ENCODE measurements at regions not wholly inside any gene's neighbourhood (a gene's known extent, or its start where the extent isn't known, plus 50 kb on each side); places are given as distances from the start of the nearest gene placed in this dataset.

DNA sequence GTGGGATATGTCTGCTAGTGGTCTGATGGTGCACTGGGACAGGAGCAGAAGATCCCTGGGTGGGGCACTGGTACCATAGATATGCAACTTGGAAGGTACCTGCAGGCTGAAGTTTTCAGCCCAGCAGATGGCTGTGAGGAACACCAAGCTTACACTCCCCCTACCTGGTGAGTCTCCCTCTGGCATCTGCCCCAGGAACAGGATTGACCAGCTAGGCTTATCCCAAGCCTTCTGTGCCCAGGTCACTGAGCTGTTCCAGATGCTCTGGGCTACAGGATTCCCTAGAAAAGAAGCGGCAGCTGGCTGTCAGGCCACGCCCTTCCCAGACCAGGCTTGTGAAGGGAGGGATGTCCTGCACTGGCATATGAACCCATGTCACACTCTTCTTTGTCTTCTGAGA, 1130.0 kb downstream of the NAALADL2 start:
- TF ChIP-seq, protein P1, sequence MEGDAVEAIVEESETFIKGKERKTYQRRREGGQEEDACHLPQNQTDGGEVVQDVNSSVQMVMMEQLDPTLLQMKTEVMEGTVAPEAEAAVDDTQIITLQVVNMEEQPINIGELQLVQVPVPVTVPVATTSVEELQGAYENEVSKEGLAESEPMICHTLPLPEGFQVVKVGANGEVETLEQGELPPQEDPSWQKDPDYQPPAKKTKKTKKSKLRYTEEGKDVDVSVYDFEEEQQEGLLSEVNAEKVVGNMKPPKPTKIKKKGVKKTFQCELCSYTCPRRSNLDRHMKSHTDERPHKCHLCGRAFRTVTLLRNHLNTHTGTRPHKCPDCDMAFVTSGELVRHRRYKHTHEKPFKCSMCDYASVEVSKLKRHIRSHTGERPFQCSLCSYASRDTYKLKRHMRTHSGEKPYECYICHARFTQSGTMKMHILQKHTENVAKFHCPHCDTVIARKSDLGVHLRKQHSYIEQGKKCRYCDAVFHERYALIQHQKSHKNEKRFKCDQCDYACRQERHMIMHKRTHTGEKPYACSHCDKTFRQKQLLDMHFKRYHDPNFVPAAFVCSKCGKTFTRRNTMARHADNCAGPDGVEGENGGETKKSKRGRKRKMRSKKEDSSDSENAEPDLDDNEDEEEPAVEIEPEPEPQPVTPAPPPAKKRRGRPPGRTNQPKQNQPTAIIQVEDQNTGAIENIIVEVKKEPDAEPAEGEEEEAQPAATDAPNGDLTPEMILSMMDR (IDR thresholded peaks at IDR 0.05): no peak
- TF ChIP-seq POLR2A (IDR thresholded peaks at IDR 0.05): no peak

All from thyroid gland (tissue), 4 donors.